ENCODE measurements at regions not wholly inside any gene's neighbourhood (a gene's known extent, or its start where the extent isn't known, plus 50 kb on each side); places are given as distances from the start of the nearest gene placed in this dataset.

DNA sequence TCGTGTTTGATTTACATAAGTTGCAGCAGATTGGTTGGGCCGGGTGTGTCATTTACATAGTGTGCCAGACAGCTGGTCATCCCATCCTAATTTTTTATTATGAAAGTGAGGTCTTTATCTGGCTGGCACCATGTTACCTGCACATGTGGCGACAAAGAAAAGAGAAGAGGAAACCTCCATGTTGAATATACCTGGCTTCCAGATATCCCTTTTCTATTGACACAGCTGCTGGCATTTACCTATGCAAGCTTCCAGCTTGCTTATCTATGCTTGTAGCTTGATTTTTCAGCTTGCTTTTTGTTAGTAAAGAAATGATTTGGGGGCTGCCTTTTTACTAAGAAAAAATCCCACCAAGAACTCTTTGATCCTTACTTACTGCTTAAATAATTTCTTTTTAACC lies 681.3 kb upstream of the SLITRK1 start:
- Histone ChIP-seq H4K20me1 (ENCODE audit: control insufficient read depth, insufficient read depth, low read length, poor library complexity, severe bottlenecking) (no peaks in the 10 kb centered on the region), H3K79me2 (ENCODE audit: control insufficient read depth, insufficient read depth, low read length) (no peaks in the 10 kb centered on the region), H3K36me3 (replicated peaks in 1 of 2; ENCODE audit: control extremely low read depth in 1 of 2, control insufficient read depth in 1 of 2, extremely low read depth in 1 of 2, insufficient read depth in 2 of 2, low read length in 1 of 2) (no peaks in the 10 kb centered on the region), H3K4me3 (ENCODE audit: control extremely low read depth in 1 of 5, extremely low read depth in 1 of 5, insufficient read depth in 1 of 5, low read depth in 2 of 5, low read length in 4 of 5) (no peak overlapping the region), H3K9ac (ENCODE audit: low read length) (no peak overlapping the region), H3K27ac (ENCODE audit: low read length in 2 of 2) (no peak overlapping the region), H2AFZ (ENCODE audit: insufficient read depth, low read depth, low read length, poor library complexity, severe bottlenecking) (no peak overlapping the region), H3K4me2 (replicated peaks; ENCODE audit: low read depth, low read length, poor library complexity, severe bottlenecking) (no peak overlapping the region), H3K4me1 (ENCODE audit: control insufficient read depth in 2 of 2, insufficient read depth in 2 of 2, low read length in 2 of 2) (no peaks in the 10 kb centered on the region), H3K9me3 (ENCODE audit: control extremely low read depth in 1 of 3, control insufficient read depth in 2 of 3, insufficient read depth in 1 of 3, low read length in 2 of 3) (no peaks in the 10 kb centered on the region), H3K27me3 (replicated peaks in 1 of 4; ENCODE audit: control extremely low read depth in 1 of 4, control insufficient read depth in 3 of 4, insufficient read depth in 4 of 4, low read length in 3 of 4) (no peaks in the 10 kb centered on the region)
- H3K9me3 Mint-ChIP-seq (ENCODE audit: insufficient read depth), result no peaks in the 10 kb centered on the region
- H3K27me3 Mint-ChIP-seq, result no peaks in the 10 kb centered on the region
- DNase-seq, result no peak
- WGBS (ENCODE audit: insufficient coverage), result 80% methylated on average over 1 of the region's 3 CpGs
- TF ChIP-seq, protein P1, sequence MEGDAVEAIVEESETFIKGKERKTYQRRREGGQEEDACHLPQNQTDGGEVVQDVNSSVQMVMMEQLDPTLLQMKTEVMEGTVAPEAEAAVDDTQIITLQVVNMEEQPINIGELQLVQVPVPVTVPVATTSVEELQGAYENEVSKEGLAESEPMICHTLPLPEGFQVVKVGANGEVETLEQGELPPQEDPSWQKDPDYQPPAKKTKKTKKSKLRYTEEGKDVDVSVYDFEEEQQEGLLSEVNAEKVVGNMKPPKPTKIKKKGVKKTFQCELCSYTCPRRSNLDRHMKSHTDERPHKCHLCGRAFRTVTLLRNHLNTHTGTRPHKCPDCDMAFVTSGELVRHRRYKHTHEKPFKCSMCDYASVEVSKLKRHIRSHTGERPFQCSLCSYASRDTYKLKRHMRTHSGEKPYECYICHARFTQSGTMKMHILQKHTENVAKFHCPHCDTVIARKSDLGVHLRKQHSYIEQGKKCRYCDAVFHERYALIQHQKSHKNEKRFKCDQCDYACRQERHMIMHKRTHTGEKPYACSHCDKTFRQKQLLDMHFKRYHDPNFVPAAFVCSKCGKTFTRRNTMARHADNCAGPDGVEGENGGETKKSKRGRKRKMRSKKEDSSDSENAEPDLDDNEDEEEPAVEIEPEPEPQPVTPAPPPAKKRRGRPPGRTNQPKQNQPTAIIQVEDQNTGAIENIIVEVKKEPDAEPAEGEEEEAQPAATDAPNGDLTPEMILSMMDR (IDR thresholded peaks at IDR 0.05), result no peak
- TF ChIP-seq EZH2 (IDR thresholded peaks at IDR 0.05; ENCODE audit: borderline replicate concordance, insufficient read depth, low read depth, low read length, poor library complexity, severe bottlenecking), result no peak
- H3K4me3 Mint-ChIP-seq, result no peak overlapping the region
- intact Hi-C loops (cut with micrococcal nuclease), result no loop called here
- ATAC-seq (ENCODE audit: low read depth), result no peak
- POLR2A ChIA-PET, result no interaction called here
- no peak overlapping the region for H3K27ac Mint-ChIP-seq
- CTCF ChIA-PET, result no interaction called here
- no peaks in the 10 kb centered on the region for H3K4me1 Mint-ChIP-seq

DNA sequence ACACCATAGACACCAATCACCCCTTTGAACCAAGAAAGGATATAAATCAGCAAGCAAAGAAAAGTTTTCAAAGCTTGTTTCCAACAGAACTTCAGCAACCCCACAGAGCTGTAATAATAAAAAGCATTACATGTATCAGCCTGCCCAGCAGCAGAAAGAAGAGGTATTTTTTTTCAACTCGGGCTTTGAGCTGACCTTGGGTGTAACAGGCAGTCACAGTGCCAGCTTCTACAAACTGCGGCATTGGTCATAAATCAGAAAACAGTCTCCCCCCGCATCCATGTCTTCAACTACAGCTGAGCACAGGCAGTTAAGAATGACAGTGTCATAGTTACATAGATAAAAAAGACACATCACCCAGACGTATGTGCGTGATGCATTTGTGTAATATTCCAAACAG lies 671.0 kb upstream of the SLITRK1 start:
- intact Hi-C loops (cut with micrococcal nuclease), result no loop called here
- Histone ChIP-seq H3K27ac (ENCODE audit: low read length in 2 of 2) (no peak overlapping the region), H3K79me2 (ENCODE audit: control insufficient read depth, insufficient read depth, low read length) (no peaks in the 10 kb centered on the region), H3K9me3 (ENCODE audit: control extremely low read depth in 1 of 3, control insufficient read depth in 2 of 3, insufficient read depth in 1 of 3, low read length in 2 of 3) (no peaks in the 10 kb centered on the region), H3K27me3 (replicated peaks in 1 of 4; ENCODE audit: control extremely low read depth in 1 of 4, control insufficient read depth in 3 of 4, insufficient read depth in 4 of 4, low read length in 3 of 4) (no peaks in the 10 kb centered on the region), H3K4me3 (ENCODE audit: control extremely low read depth in 1 of 5, extremely low read depth in 1 of 5, insufficient read depth in 1 of 5, low read depth in 2 of 5, low read length in 4 of 5) (no peak overlapping the region), H3K4me2 (replicated peaks; ENCODE audit: low read depth, low read length, poor library complexity, severe bottlenecking) (no peak overlapping the region), H2AFZ (ENCODE audit: insufficient read depth, low read depth, low read length, poor library complexity, severe bottlenecking) (no peak overlapping the region), H3K4me1 (ENCODE audit: control insufficient read depth in 2 of 2, insufficient read depth in 2 of 2, low read length in 2 of 2) (no peaks in the 10 kb centered on the region), H3K9ac (ENCODE audit: low read length) (no peak overlapping the region), H3K36me3 (replicated peaks in 1 of 2; ENCODE audit: control extremely low read depth in 1 of 2, control insufficient read depth in 1 of 2, extremely low read depth in 1 of 2, insufficient read depth in 2 of 2, low read length in 1 of 2) (no peaks in the 10 kb centered on the region), H4K20me1 (ENCODE audit: control insufficient read depth, insufficient read depth, low read length, poor library complexity, severe bottlenecking) (no peaks in the 10 kb centered on the region)
- ATAC-seq (ENCODE audit: low read depth), result no peak
- H3K27ac Mint-ChIP-seq, result no peak overlapping the region
- no peak overlapping the region for H3K4me3 Mint-ChIP-seq
- DNase-seq, result no peak
- TF ChIP-seq, protein P1 (IDR thresholded peaks at IDR 0.05), result no peak
- no peak for TF ChIP-seq EZH2 (IDR thresholded peaks at IDR 0.05; ENCODE audit: borderline replicate concordance, insufficient read depth, low read depth, low read length, poor library complexity, severe bottlenecking)
- 0% methylated on average over 1 of the region's 5 CpGs for WGBS (ENCODE audit: insufficient coverage)
- no peaks in the 10 kb centered on the region for H3K27me3 Mint-ChIP-seq
- CTCF ChIA-PET, result no interaction called here
- H3K4me1 Mint-ChIP-seq, result no peaks in the 10 kb centered on the region
- H3K9me3 Mint-ChIP-seq (ENCODE audit: insufficient read depth), result peaks cover 5% of the 10 kb centered on the region
- POLR2A ChIA-PET, result no interaction called here

Measured in B cell (primary cell).